ENCODE measurements at regions not wholly inside any gene's neighbourhood (a gene's known extent, or its start where the extent isn't known, plus 50 kb on each side); places are given as distances from the start of the nearest gene placed in this dataset.
"Not testable (repeated sequence)": the region's sequence is repeated elsewhere in the genome, so short reads cannot be mapped to it uniquely, and the experiment has no call there.

- H3K4me3 ChIP-seq (ENCODE audit: low read length in 2 of 2), result no peak overlapping the region
- H3K27me3 ChIP-seq (ENCODE audit: insufficient read depth, low read length), result no peaks in the 10 kb centered on the region
- H3K4me3 Mint-ChIP-seq, result no peak overlapping the region
- no peaks in the 10 kb centered on the region for H3K36me3 ChIP-seq (ENCODE audit: insufficient read depth, low read length)
- H3K9me3 Mint-ChIP-seq, result no peaks in the 10 kb centered on the region
- no peak for DNase-seq
- H3K27me3 Mint-ChIP-seq, result peaks cover 0 to 6% of the 10 kb centered on the region in 2 donors
- no peak overlapping the region for H3K27ac Mint-ChIP-seq
- intact Hi-C loops (cut with micrococcal nuclease), result no loop called here
- POLR2A ChIA-PET (ENCODE audit: partially characterized antibody), result no interaction called here
- no peaks in the 10 kb centered on the region for H3K9me3 ChIP-seq (ENCODE audit: control insufficient read depth in 1 of 2, low read length in 2 of 2)
- H3K4me1 Mint-ChIP-seq, result no peaks in the 10 kb centered on the region
- no peaks in the 10 kb centered on the region for H3K4me1 ChIP-seq (ENCODE audit: insufficient read depth, low read length)
- CTCF ChIA-PET (ENCODE audit: partially characterized antibody), result no interaction called here
- H3K36me3 Mint-ChIP-seq, result no peaks in the 10 kb centered on the region
- no peak overlapping the region for H3K27ac ChIP-seq (ENCODE audit: low read depth, low read length)
Measured at GRCh38 chr18:14942275-14942674, 194.3 kb downstream of the ANKRD30B start.

GRCh38 chr18:14943486-14943885 is 195.5 kb downstream of the ANKRD30B start:
- H3K9me3 ChIP-seq (ENCODE audit: control insufficient read depth in 1 of 2, low read length in 2 of 2), result no peaks in the 10 kb centered on the region
- DNase-seq, result no peak
- Mint-ChIP-seq H3K27ac (no peak overlapping the region), H3K9me3 (no peaks in the 10 kb centered on the region), H3K4me3 (no peak overlapping the region), H3K36me3 (no peaks in the 10 kb centered on the region), H3K27me3 (peaks cover 0 to 3% of the 10 kb centered on the region in 2 donors), H3K4me1 (no peaks in the 10 kb centered on the region)
- H3K27me3 ChIP-seq (ENCODE audit: insufficient read depth, low read length), result no peaks in the 10 kb centered on the region
- no peak overlapping the region for H3K4me3 ChIP-seq (ENCODE audit: low read length in 2 of 2)
- intact Hi-C loops (cut with micrococcal nuclease), result no loop called here
- no peaks in the 10 kb centered on the region for H3K36me3 ChIP-seq (ENCODE audit: insufficient read depth, low read length)
- POLR2A ChIA-PET (ENCODE audit: partially characterized antibody), result no interaction called here
- no peaks in the 10 kb centered on the region for H3K4me1 ChIP-seq (ENCODE audit: insufficient read depth, low read length)
- H3K27ac ChIP-seq (ENCODE audit: low read depth, low read length), result no peak overlapping the region
- CTCF ChIA-PET (ENCODE audit: partially characterized antibody), result no interaction called here

- Histone ChIP-seq H3K9me3 (ENCODE audit: control insufficient read depth in 1 of 2, low read length in 2 of 2) (no peaks in the 10 kb centered on the region), H3K27ac (ENCODE audit: low read depth, low read length) (no peak overlapping the region), H3K4me1 (ENCODE audit: insufficient read depth, low read length) (no peaks in the 10 kb centered on the region), H3K4me3 (ENCODE audit: low read length in 2 of 2) (no peak overlapping the region), H3K27me3 (ENCODE audit: insufficient read depth, low read length) (no peaks in the 10 kb centered on the region), H3K36me3 (ENCODE audit: insufficient read depth, low read length) (no peaks in the 10 kb centered on the region)
- Mint-ChIP-seq H3K4me3 (no peak overlapping the region), H3K4me1 (no peaks in the 10 kb centered on the region), H3K27ac (no peak overlapping the region), H3K27me3 (no peaks in the 10 kb centered on the region), H3K36me3 (no peaks in the 10 kb centered on the region), H3K9me3 (no peaks in the 10 kb centered on the region)
- intact Hi-C loops (cut with micrococcal nuclease), result no loop called here
- CTCF ChIA-PET (ENCODE audit: partially characterized antibody), result no interaction called here
- POLR2A ChIA-PET (ENCODE audit: partially characterized antibody), result no interaction called here
- DNase-seq, result no peak
Measured at GRCh38 chr18:14943967-14944636, 196.1 kb downstream of the ANKRD30B start.

GRCh38 chr18:14944838-14945237 is 196.9 kb downstream of the ANKRD30B start:
- Mint-ChIP-seq H3K27ac (no peak overlapping the region), H3K36me3 (no peaks in the 10 kb centered on the region), H3K27me3 (no peaks in the 10 kb centered on the region), H3K9me3 (no peaks in the 10 kb centered on the region), H3K4me3 (no peak overlapping the region), H3K4me1 (no peaks in the 10 kb centered on the region)
- no peak overlapping the region for H3K4me3 ChIP-seq (ENCODE audit: low read length in 2 of 2)
- ChIA-PET POLR2A (ENCODE audit: partially characterized antibody) (no interaction called here), CTCF (ENCODE audit: partially characterized antibody) (no interaction called here)
- no peaks in the 10 kb centered on the region for H3K27me3 ChIP-seq (ENCODE audit: insufficient read depth, low read length)
- no peaks in the 10 kb centered on the region for H3K9me3 ChIP-seq (ENCODE audit: control insufficient read depth in 1 of 2, low read length in 2 of 2)
- H3K27ac ChIP-seq (ENCODE audit: low read depth, low read length), result no peak overlapping the region
- no peaks in the 10 kb centered on the region for H3K4me1 ChIP-seq (ENCODE audit: insufficient read depth, low read length)
- intact Hi-C loops (cut with micrococcal nuclease), result no loop called here
- DNase-seq, result no peak
- no peaks in the 10 kb centered on the region for H3K36me3 ChIP-seq (ENCODE audit: insufficient read depth, low read length)

GRCh38 chr18:14945286-14945685 is 197.3 kb downstream of the ANKRD30B start:
- POLR2A ChIA-PET (ENCODE audit: partially characterized antibody), result no interaction called here
- H3K27me3 ChIP-seq (ENCODE audit: insufficient read depth, low read length), result no peaks in the 10 kb centered on the region
- H3K4me3 Mint-ChIP-seq, result no peak overlapping the region
- no peaks in the 10 kb centered on the region for H3K4me1 ChIP-seq (ENCODE audit: insufficient read depth, low read length)
- DNase-seq, result no peak
- no peak overlapping the region for H3K27ac ChIP-seq (ENCODE audit: low read depth, low read length)
- no peaks in the 10 kb centered on the region for H3K9me3 ChIP-seq (ENCODE audit: control insufficient read depth in 1 of 2, low read length in 2 of 2)
- H3K27me3 Mint-ChIP-seq, result no peaks in the 10 kb centered on the region
- H3K36me3 ChIP-seq (ENCODE audit: insufficient read depth, low read length), result no peaks in the 10 kb centered on the region
- intact Hi-C loops (cut with micrococcal nuclease), result no loop called here
- no peak overlapping the region for H3K4me3 ChIP-seq (ENCODE audit: low read length in 2 of 2)
- H3K36me3 Mint-ChIP-seq, result no peaks in the 10 kb centered on the region
- CTCF ChIA-PET (ENCODE audit: partially characterized antibody), result no interaction called here
- H3K9me3 Mint-ChIP-seq, result no peaks in the 10 kb centered on the region
- H3K4me1 Mint-ChIP-seq, result no peaks in the 10 kb centered on the region
- H3K27ac Mint-ChIP-seq, result no peak overlapping the region

- Histone ChIP-seq H3K9me3 (ENCODE audit: control insufficient read depth in 1 of 2, low read length in 2 of 2) (no peaks in the 10 kb centered on the region), H3K4me1 (ENCODE audit: insufficient read depth, low read length) (no peaks in the 10 kb centered on the region), H3K4me3 (ENCODE audit: low read length in 2 of 2) (no peak overlapping the region), H3K27ac (ENCODE audit: low read depth, low read length) (no peak overlapping the region), H3K27me3 (ENCODE audit: insufficient read depth, low read length) (no peaks in the 10 kb centered on the region), H3K36me3 (ENCODE audit: insufficient read depth, low read length) (no peaks in the 10 kb centered on the region)
- H3K36me3 Mint-ChIP-seq, result no peaks in the 10 kb centered on the region
- intact Hi-C loops (cut with micrococcal nuclease), result no loop called here
- H3K4me3 Mint-ChIP-seq, result no peak overlapping the region
- H3K4me1 Mint-ChIP-seq, result no peaks in the 10 kb centered on the region
- H3K27me3 Mint-ChIP-seq, result no peaks in the 10 kb centered on the region
- POLR2A ChIA-PET (ENCODE audit: partially characterized antibody), result no interaction called here
- H3K9me3 Mint-ChIP-seq, result no peaks in the 10 kb centered on the region
- DNase-seq, result no peak
- CTCF ChIA-PET (ENCODE audit: partially characterized antibody), result no interaction called here
- no peak overlapping the region for H3K27ac Mint-ChIP-seq
Measured at GRCh38 chr18:14945984-14946383, 198.0 kb downstream of the ANKRD30B start.

- H3K4me1 Mint-ChIP-seq; CTCF ChIA-PET (ENCODE audit: partially characterized antibody); intact Hi-C loops (cut with micrococcal nuclease); H3K27ac Mint-ChIP-seq; H3K27me3 ChIP-seq (ENCODE audit: insufficient read depth, low read length); DNase-seq; H3K9me3 ChIP-seq (ENCODE audit: control insufficient read depth in 1 of 2, low read length in 2 of 2); H3K27ac ChIP-seq (ENCODE audit: low read depth, low read length); H3K4me3 ChIP-seq (ENCODE audit: low read length in 2 of 2); H3K4me1 ChIP-seq (ENCODE audit: insufficient read depth, low read length); H3K4me3 Mint-ChIP-seq; H3K9me3 Mint-ChIP-seq; POLR2A ChIA-PET (ENCODE audit: partially characterized antibody); H3K27me3 Mint-ChIP-seq; H3K36me3 Mint-ChIP-seq; H3K36me3 ChIP-seq (ENCODE audit: insufficient read depth, low read length): not testable (repeated sequence)
Measured at GRCh38 chr18:14946741-14947470, 198.9 kb downstream of the ANKRD30B start.
